Right lobe of liver (tissue), 6 donors: ENCODE measurements at regions not wholly inside any gene's neighbourhood (a gene's known extent, or its start where the extent isn't known, plus 50 kb on each side); places are given as distances from the start of the nearest gene placed in this dataset.

Source experiments
- ATAC-seq, 4 donors: fragments of 200-7000 bp; cut with Tn5 transposase; one replicate each; pipeline ENCODE4 v1.9.1; 2020; ENCODE audit warnings: mild to moderate bottlenecking in 4 of 4, moderate library complexity in 4 of 4
- DNase-seq, 3 donors: peaks; one replicate each; pipeline ENCODE4 v3.0.0-alpha.2; 2020
- H3K27ac ChIP-seq, 3 donors: fragments of 200-600 bp; one replicate each; pipeline ENCODE4 v1.8.0; 2022
- H3K27me3 ChIP-seq, 2 donors: fragments of 200-600 bp; one replicate each; pipeline ENCODE4 v1.8.0; 2022
- H3K36me3 ChIP-seq, 4 donors: fragments of 200-600 bp; sonication (generic) in 1 of 4; one replicate each; pipeline versions ENCODE4 v1.5.1 to v1.8.0; 2017 to 2022; ENCODE audit warnings: control low read depth in 1 of 4
- H3K4me1 ChIP-seq, 4 donors: fragments of 200-600 bp; sonication (generic) in 1 of 4; one replicate each; pipeline versions ENCODE4 v1.5.1 to v1.8.0; 2017 to 2022; ENCODE audit warnings: control low read depth in 1 of 4
- H3K4me3 ChIP-seq, 3 donors: fragments of 200-600 bp; one replicate each; pipeline ENCODE4 v1.8.0; 2022
- H3K9me3 ChIP-seq, 4 donors: fragments of 200-600 bp; sonication (generic) in 1 of 4; one replicate each; pipeline versions ENCODE4 v1.5.1 to v1.8.0; 2017 to 2022; ENCODE audit warnings: control low read depth in 1 of 4
- POLR2A ChIP-seq: fragments of 450-650 bp; IDR thresholded peaks from one replicate; pipeline ENCODE4 v1.6.1; 2017; ENCODE audit warnings: antibody characterized with exemption, mild to moderate bottlenecking
- WGBS: methylation state at CpG from one replicate; pipeline ENCODE4 v1.1.6; 2018; ENCODE audit warnings: low coverage, low lambda C conversion rate; ENCODE audit not compliant: insufficient coverage; ENCODE audit errors: missing lambda C conversion rate; 5-methylcytosine and 5-hydroxymethylcytosine counted together
- intact Hi-C, 2 donors: fragments of 100-400 bp; cut with DNase I; formaldehyde crosslinking; loops; one replicate each; pipeline versions ENCODE4 v1.11.2 to v1.14.1; 2022
- TF ChIP-seq, protein P1 (sequence below), 4 donors: fragments of 200-600 bp in 3 of 4; fragments of 450-650 bp in 1 of 4; IDR thresholded peaks; one replicate each; pipeline versions ENCODE4 v1.5.1 to v1.8.0; 2016 to 2022; ENCODE audit warnings: antibody characterized with exemption in 4 of 4, mild to moderate bottlenecking in 2 of 4
- donor health status: DM: no; HTN: yes; CAD: no.
- donor health status: DM: no; HTN: no; CAD: no.
- donor health status: DM: no; HTN: no; CAD: no.
- donor health status: DM: no; HTN: yes; CAD: no.
- donor health status: DM: no; HTN: yes; CAD: no.

DNA sequence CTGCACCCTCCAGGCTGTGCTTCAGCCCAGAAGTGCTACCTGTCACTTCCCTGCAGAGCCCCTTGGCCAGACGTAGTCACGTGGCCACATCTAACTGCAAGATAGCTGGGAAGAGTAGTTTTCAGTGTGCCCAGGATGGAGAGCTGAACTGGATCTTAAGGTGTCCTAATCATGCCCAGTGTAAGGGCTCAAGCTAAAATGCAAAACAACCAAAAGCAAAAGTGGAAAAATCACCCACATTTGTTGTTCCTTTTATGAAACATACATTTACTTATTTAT is 59.4 kb upstream of the ROR1 start:
- Histone ChIP-seq H3K4me1 (peaks cover 0 to 8% (median 0%) of the 10 kb centered on the region in 4 donors), H3K4me3 (no peak overlapping the region), H3K9me3 (no peaks in the 10 kb centered on the region), H3K27ac (no peak overlapping the region), H3K27me3 (no peaks in the 10 kb centered on the region), H3K36me3 (no peaks in the 10 kb centered on the region)
- intact Hi-C loops, result no loop called here
- 36% methylated on average over 2 of the region's 2 CpGs for WGBS
- DNase-seq (no peak), ATAC-seq (no peak)
- TF ChIP-seq POLR2A, result no peak
- TF ChIP-seq, protein P1, sequence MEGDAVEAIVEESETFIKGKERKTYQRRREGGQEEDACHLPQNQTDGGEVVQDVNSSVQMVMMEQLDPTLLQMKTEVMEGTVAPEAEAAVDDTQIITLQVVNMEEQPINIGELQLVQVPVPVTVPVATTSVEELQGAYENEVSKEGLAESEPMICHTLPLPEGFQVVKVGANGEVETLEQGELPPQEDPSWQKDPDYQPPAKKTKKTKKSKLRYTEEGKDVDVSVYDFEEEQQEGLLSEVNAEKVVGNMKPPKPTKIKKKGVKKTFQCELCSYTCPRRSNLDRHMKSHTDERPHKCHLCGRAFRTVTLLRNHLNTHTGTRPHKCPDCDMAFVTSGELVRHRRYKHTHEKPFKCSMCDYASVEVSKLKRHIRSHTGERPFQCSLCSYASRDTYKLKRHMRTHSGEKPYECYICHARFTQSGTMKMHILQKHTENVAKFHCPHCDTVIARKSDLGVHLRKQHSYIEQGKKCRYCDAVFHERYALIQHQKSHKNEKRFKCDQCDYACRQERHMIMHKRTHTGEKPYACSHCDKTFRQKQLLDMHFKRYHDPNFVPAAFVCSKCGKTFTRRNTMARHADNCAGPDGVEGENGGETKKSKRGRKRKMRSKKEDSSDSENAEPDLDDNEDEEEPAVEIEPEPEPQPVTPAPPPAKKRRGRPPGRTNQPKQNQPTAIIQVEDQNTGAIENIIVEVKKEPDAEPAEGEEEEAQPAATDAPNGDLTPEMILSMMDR (IDR thresholded peaks at IDR 0.05), result no peak

DNA sequence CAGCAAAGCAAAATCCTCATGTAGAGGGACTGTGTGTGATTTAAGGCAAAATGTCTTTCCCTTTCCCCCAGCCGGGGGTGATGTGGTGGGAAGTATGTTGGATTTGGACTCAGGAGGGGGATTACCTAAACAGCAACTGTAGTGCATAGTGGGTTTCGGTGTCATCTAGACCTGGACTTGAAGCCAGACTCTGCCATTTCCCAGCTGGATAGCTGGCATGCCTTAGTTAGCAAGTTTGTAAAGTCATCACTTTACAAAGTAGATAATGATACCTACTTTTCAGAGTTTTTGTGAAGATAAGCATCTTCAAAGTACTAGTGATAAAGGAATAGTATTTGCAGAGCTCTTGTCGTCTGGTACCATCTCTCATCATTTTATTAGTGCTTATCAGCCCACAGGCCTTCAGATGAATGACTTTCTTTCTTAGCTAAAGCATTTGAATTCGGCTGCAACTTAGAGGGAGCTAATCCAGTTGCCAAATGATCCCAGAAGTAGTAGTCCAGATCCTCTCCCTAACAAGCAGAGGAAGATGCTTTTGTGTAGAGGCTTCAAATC is 56.2 kb upstream of the ROR1 start:
- no peaks in the 10 kb centered on the region for H3K36me3 ChIP-seq
- no peak overlapping the region for H3K27ac ChIP-seq
- peaks cover 0 to 8% (median 0%) of the 10 kb centered on the region in 4 donors for H3K4me1 ChIP-seq
- TF ChIP-seq, protein P1 (IDR thresholded peaks at IDR 0.05), result no peak
- TF ChIP-seq POLR2A, result no peak
- WGBS, result 79% methylated on average over 4 of the region's 4 CpGs
- DNase-seq (no peak), ATAC-seq (no peak)
- H3K9me3 ChIP-seq, result no peaks in the 10 kb centered on the region
- H3K27me3 ChIP-seq, result no peaks in the 10 kb centered on the region
- intact Hi-C loops, result no loop called here
- H3K4me3 ChIP-seq, result no peak overlapping the region

DNA sequence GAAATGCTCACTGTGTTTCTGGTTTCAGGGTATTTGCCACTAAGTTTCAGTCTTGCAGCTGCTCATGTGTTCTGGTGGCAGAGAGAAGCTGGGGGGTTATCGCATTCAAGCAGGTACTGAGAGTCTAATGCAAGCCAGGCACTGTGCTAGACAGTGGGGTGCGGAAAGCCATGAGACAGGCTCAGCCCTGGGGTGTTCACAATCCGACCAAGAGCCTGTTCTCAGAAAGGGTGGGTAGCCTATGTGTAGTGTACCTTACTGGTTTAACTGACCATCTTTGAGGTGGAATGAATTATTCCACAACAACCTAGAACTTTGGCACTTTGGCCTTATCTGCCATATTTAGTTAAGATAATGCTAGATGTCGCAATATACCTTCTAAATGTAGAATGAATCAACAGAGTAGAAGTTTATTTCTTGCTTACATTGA is 55.3 kb upstream of the ROR1 start:
- Histone ChIP-seq H3K27ac (no peak overlapping the region), H3K27me3 (no peaks in the 10 kb centered on the region), H3K4me1 (peaks cover 0 to 8% (median 0%) of the 10 kb centered on the region in 4 donors), H3K36me3 (no peaks in the 10 kb centered on the region), H3K4me3 (no peak overlapping the region), H3K9me3 (no peaks in the 10 kb centered on the region)
- no peak for TF ChIP-seq POLR2A
- TF ChIP-seq, protein P1 (IDR thresholded peaks at IDR 0.05), result no peak
- ATAC-seq, result peak; percentile 66 to 81 (median 70)
- intact Hi-C loops, result no loop called here
- 77% methylated on average over 4 of the region's 4 CpGs for WGBS
- DNase-seq, result no peak

DNA sequence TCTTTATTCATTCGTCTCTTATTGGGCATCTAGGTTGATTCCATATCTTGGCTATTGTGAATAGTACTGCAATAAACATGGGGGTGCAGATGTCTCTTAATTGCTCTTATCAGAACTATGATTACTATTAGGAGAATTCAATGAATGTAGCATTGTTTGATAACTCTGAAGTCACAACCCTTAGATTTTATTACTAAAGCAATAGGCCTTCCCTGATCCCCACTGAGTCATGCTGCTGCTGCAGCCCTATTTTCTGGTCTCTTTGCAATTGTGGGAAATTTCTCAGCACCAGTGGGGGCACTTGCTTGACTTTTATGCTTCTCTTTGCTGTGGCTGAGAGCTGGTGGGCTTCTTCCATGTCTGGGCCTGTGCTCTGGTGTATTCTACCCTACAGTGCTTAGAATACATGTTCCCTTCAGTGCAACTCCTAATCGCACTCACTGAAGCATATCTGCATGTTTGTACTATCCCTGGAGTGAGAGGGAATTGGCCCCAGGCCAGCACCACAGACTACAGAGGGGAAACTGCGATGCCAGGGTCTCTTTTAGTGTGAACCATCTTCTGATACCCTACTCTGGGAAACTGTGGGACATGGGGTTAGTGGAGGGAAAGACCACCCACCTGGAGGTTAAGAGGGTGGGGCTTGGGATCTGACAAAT is 52.2 kb upstream of the ROR1 start:
- peaks cover 0 to 8% (median 0%) of the 10 kb centered on the region in 4 donors for H3K4me1 ChIP-seq
- DNase-seq (no peak), ATAC-seq (no peak)
- no peak for TF ChIP-seq POLR2A
- TF ChIP-seq, protein P1 (IDR thresholded peaks at IDR 0.05), result no peak
- WGBS, result 64% methylated on average over 2 of the region's 3 CpGs
- H3K27me3 ChIP-seq, result no peaks in the 10 kb centered on the region
- intact Hi-C loops, result no loop called here
- H3K9me3 ChIP-seq, result no peaks in the 10 kb centered on the region
- H3K27ac ChIP-seq, result no peak overlapping the region
- no peak overlapping the region for H3K4me3 ChIP-seq
- H3K36me3 ChIP-seq, result no peaks in the 10 kb centered on the region
